GM21381 (cell line): ENCODE measurements at regions not wholly inside any gene's neighbourhood (a gene's known extent, or its start where the extent isn't known, plus 50 kb on each side); places are given as distances from the start of the nearest gene placed in this dataset.
"Not testable (repeated sequence)": the region's sequence is repeated elsewhere in the genome, so short reads cannot be mapped to it uniquely, and the experiment has no call there.

Source experiments
- ATAC-seq: cut with Tn5 transposase; IDR thresholded peaks from one replicate; pipeline ENCODE4 v1.9.1; 2021; ENCODE audit warnings: mild to moderate bottlenecking, moderate library complexity; ENCODE audit not compliant: unreplicated experiment

GRCh38 chr11:109480251-109480650 lies 58.3 kb downstream of the C11orf87 start:
- ATAC-seq = no peak

DNA sequence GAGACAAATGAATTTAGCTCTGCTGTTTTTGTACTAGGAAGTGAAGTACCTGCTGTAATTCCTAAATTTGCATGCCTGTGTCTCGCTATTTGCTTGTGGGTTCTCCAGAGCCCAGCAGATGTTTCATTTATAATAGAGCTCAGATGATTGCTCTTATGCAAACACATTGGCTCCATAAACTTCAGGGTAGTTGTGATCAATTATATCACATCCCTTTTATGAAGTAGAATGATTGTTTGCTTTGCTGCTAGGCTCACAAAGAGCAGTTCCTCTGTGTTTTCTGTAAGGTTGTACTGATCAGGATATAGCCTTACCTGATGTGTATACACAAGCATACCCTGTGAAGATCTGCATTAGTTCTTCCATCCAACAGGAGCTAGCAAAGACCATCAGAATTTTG lies 64.1 kb downstream of the C11orf87 start:
- ATAC-seq = no peak

GRCh38 chr11:109490953-109491635 lies 69.1 kb downstream of the C11orf87 start:
- no peak for ATAC-seq

- ATAC-seq = no peak
Observed at GRCh38 chr11:109506115-109506514, 84.1 kb downstream of the C11orf87 start.

DNA sequence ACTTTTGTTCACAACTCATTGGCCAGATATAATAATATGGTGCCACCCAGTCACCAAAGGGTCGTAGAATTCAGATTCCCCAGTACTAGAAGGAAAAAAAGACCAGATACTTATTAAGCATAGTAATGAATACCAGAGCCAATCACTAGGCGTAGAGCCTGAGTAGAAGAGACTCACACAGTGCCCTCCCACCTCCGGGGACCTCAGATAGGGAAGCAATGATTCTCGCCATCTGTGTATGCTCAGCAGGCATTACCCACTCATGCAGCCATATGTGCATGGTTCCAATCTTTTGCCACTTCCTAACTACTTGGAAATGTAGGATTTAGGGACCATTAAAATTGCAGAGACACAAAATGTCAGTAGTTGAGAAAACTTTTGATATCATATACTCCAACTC lies 85.3 kb downstream of the C11orf87 start:
- no peak for ATAC-seq

- no peak for ATAC-seq
Observed at GRCh38 chr11:109507836-109508561, 86.0 kb downstream of the C11orf87 start.

GRCh38 chr11:109508943-109509342 lies 87.0 kb downstream of the C11orf87 start:
- no peak for ATAC-seq

GRCh38 chr11:109510316-109510715 lies 88.3 kb downstream of the C11orf87 start:
- no peak for ATAC-seq

DNA sequence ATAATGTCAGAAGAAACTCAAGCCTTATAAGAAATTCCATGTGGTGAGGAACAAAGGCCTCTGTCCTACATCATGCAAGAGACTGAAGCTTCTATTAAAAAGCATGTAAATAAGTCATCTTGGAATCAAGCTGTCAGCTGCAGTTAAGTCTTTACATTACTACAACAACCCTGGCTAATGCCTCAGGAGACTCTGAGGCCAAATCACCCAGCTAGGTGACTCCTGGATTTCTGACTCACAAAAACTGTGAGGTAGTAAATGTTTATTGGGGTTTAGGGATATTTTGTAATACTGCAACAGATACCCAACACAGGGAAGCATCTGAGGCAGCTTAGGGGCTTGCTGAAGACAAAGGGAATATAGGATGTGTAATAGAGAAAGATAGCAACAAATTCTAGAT lies 89.6 kb downstream of the C11orf87 start:
- no peak for ATAC-seq

- no peak for ATAC-seq
Observed at GRCh38 chr11:109512249-109512648, 90.3 kb downstream of the C11orf87 start.

DNA sequence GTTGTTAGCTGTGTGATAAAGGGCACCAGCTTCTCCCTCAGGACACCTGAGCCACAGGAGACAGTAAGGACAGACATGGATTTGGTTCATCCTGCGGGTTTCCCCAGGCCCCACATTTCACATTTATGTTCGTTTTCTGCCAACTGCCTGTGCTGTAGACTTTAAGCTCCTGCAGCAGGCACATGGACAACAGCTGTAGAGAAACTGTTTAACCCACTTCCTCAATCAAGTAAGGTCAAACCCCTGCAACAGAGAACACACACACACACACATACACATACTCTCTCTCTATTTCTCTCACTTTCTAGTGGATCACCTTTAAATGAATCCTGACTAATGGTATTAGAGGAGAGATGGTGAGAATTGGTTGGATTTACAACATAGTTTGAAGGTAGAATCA lies 90.7 kb downstream of the C11orf87 start:
- no peak for ATAC-seq

GRCh38 chr11:109514313-109515018 lies 92.5 kb downstream of the C11orf87 start:
- no peak for ATAC-seq

DNA sequence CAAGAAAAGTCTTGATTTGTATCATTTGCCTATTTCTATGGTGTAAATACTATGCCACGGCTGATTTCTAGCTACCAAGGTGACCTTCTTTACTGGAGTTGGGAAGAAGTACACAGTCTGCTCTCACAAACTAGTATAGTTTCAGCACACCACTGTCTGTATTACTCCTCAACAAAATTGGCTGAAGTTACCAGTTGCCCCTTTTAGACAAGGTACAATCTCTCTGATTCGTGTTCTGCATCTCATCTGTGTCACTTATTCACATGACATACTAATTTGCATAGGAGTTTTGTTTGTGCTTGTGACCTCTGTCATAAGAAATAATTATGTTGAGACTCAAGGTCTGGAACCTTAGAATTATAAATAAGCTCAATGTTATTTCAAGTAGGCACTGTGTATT lies 97.3 kb downstream of the C11orf87 start:
- no peak for ATAC-seq

GRCh38 chr11:109521571-109522086 lies 99.6 kb downstream of the C11orf87 start:
- ATAC-seq = no peak

- ATAC-seq = no peak
Observed at GRCh38 chr11:109522116-109522755, 100.2 kb downstream of the C11orf87 start.

GRCh38 chr11:109525636-109526035 lies 103.6 kb downstream of the C11orf87 start:
- not testable (repeated sequence) for ATAC-seq

GRCh38 chr11:109526061-109526460 lies 104.1 kb downstream of the C11orf87 start:
- no peak for ATAC-seq

- ATAC-seq = no peak
Observed at GRCh38 chr11:109526931-109527330, 104.9 kb downstream of the C11orf87 start.

DNA sequence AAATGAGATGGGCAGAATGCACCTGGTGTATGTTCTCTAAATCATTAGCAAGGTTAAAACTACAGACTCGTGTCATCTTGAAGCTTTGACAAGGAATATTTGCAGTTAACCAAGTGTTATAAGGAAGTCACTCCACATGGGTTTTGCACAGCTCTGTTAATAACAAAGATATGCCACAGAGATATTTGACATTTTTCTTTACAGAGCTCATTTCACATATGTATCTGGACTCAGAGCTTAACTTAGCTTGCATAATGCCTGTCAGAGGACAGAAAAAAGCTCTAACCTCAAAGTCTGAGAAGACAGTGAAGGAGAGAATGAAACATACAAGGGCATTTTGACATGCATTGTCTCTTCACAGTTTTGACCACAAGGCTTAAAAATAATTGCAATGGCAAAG lies 105.5 kb downstream of the C11orf87 start:
- no peak for ATAC-seq

- no peak for ATAC-seq
Observed at GRCh38 chr11:109547356-109548027, 125.5 kb downstream of the C11orf87 start.

DNA sequence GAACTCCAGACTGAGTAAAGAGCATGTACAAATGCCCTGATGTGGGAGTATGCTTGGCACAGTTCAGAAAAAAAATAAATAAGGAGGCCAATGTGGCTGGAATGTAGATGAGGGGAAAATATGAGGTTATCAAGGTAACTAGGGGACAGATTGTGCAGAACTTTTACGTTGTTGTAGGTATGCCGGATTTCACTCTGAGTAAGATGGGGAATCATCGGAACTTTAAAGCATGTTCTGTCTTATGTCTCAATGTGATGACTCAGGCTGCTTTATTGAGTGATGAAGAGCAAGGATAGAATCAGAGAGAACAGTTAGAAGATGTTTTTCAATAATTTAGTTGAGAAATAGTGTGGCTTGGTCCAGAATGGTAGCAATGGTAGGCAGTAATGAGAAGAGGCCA lies 130.4 kb downstream of the C11orf87 start:
- ATAC-seq = no peak
